A549 (cell line): ENCODE measurements at regions not wholly inside any gene's neighbourhood (a gene's known extent, or its start where the extent isn't known, plus 50 kb on each side); places are given as distances from the start of the nearest gene placed in this dataset.

Experiments
- ATAC-seq, 2 experiments: fragments of 200-7000 bp in 1 of 2; fragments of >200 bp in 1 of 2; cut with Nextera tagmentation in 1 of 2; cut with Tn5 transposase in 1 of 2; 3 replicates each; pipeline versions ENCODE4 v1.8.0 to v1.9.1; 2018 to 2020; ENCODE audit warnings: mild to moderate bottlenecking in 1 of 2, moderate library complexity in 1 of 2
- CTCF ChIA-PET: fragments of 300-600 bp; sonication (Branson Sonifier 250); formaldehyde crosslinking; extraction: SDS; loops from one replicate; lab custom pipeline; 2021; ENCODE audit warnings: antibody characterized with exemption, inconsistent platforms; lab: Yijun Ruan, JAX
- POLR2A ChIA-PET: fragments of 350-600 bp; formaldehyde crosslinking; extraction: SDS; loops from one replicate; lab custom pipeline; 2021; ENCODE audit warnings: antibody characterized with exemption, inconsistent platforms; lab: Yijun Ruan, JAX
- DNase-seq, 2 experiments: peaks; one replicate each; pipeline versions ENCODE4 v3.0.0 to v3.0.0-alpha.2; 2011 to 2016; ENCODE audit warnings: low read depth in 1 of 2, low spot score in 1 of 2
- FAIRE-seq: peaks from 2 replicates; lab custom pipeline; 2011; peaks lifted over from hg19 to GRCh38; lab: Jason Lieb, UNC
- H3K27ac ChIP-seq, 2 experiments: fragments of >200 bp; sonication (Bioruptor Twin); formaldehyde crosslinking; 3 replicates each; pipeline ENCODE4 v1.5.1; 2016 to 2017
- H3K4me1 ChIP-seq: fragments of >200 bp; sonication (Bioruptor Twin); formaldehyde crosslinking; 3 replicates; pipeline ENCODE4 v1.6.1; 2016
- H3K4me2 ChIP-seq: fragments of >200 bp; sonication (Bioruptor Twin); formaldehyde crosslinking; 3 replicates; pipeline ENCODE4 v1.6.1; 2016
- H3K4me3 ChIP-seq: fragments of >200 bp; sonication (Bioruptor Twin); formaldehyde crosslinking; 3 replicates; pipeline ENCODE4 v1.5.1; 2016
- H3K9me3 ChIP-seq: fragments of >200 bp; sonication (Bioruptor Twin); formaldehyde crosslinking; 3 replicates; pipeline ENCODE4 v1.6.1; 2016
- ATOH8 ChIP-seq: fragments of 250-450 bp; sonication (Bioruptor Pico); IDR thresholded peaks from 2 replicates; pipeline ENCODE4 v1.5.0; 2020; ENCODE audit warnings: low read depth, mild to moderate bottlenecking, moderate library complexity
- BHLHE40 ChIP-seq: IDR thresholded peaks from 2 replicates; pipeline ENCODE4 v1.6.1; 2012; ENCODE audit warnings: low read depth, low read length, inconsistent platforms
- CHD2 ChIP-seq: fragments of 150-350 bp; IDR thresholded peaks from 2 replicates; pipeline ENCODE4 v1.6.1; 2014; ENCODE audit warnings: low read length; ENCODE audit not compliant: partially characterized antibody
- E2F6 ChIP-seq: IDR thresholded peaks from 2 replicates; pipeline ENCODE4 v1.6.1; 2012; ENCODE audit warnings: low read depth, borderline replicate concordance
- ELK1 ChIP-seq: fragments of 150-350 bp; IDR thresholded peaks from 2 replicates; pipeline ENCODE4 v1.6.1; 2014; ENCODE audit warnings: low read depth, mild to moderate bottlenecking, low read length
- EP300 ChIP-seq, 2 experiments: fragments of >200 bp; sonication (Bioruptor Twin); formaldehyde crosslinking; IDR thresholded peaks; 2 replicates in 1 of 2; 3 replicates in 1 of 2; pipeline ENCODE4 v1.6.1; 2016 to 2017
- FOSL2 ChIP-seq, 2 experiments: fragments of 450-650 bp in 1 of 2; fragments of >200 bp in 1 of 2; sonication (Bioruptor Twin) in 1 of 2; formaldehyde crosslinking; IDR thresholded peaks; 2 replicates each; pipeline versions ENCODE4 v1.5.0 to v1.6.1; 2016 to 2020; ENCODE audit warnings: mild to moderate bottlenecking in 1 of 2, moderate library complexity in 1 of 2
- FOXS1 ChIP-seq: fragments of 250-450 bp; sonication (Bioruptor Pico); IDR thresholded peaks from 2 replicates; pipeline ENCODE4 v1.5.0; 2020; ENCODE audit warnings: mild to moderate bottlenecking, moderate library complexity
- HOXB13 ChIP-seq: fragments of 250-450 bp; sonication (Bioruptor Pico); IDR thresholded peaks from 2 replicates; pipeline ENCODE4 v1.5.0; 2020; ENCODE audit warnings: low read depth, mild to moderate bottlenecking, moderate library complexity
- KDM1A ChIP-seq: fragments of 200-600 bp; sonication (generic); IDR thresholded peaks from 2 replicates; pipeline ENCODE4 v1.6.1; 2016; ENCODE audit warnings: low read depth, mild to moderate bottlenecking
- MAZ ChIP-seq: fragments of 150-350 bp; IDR thresholded peaks from 2 replicates; pipeline ENCODE4 v1.6.1; 2014; ENCODE audit warnings: antibody characterized with exemption, low read depth, low read length, borderline replicate concordance
- POLR2AphosphoS2 ChIP-seq: conservative IDR thresholded peaks from 2 replicates; pipeline ENCODE4 v1.6.1; 2012; ENCODE audit warnings: low read length, improper control_type of control experiment, inconsistent platforms
- REST ChIP-seq: fragments of 200-600 bp; sonication (generic); IDR thresholded peaks from 2 replicates; pipeline ENCODE4 v1.6.1; 2016; ENCODE audit warnings: antibody characterized with exemption, mild to moderate bottlenecking, moderate library complexity
- RNF2 ChIP-seq: fragments of 200-600 bp; sonication (generic); IDR thresholded peaks from 2 replicates; pipeline ENCODE4 v1.6.1; 2016; ENCODE audit warnings: low read depth, mild to moderate bottlenecking, antibody characterized with exemption, moderate library complexity, borderline replicate concordance
- SMC3 ChIP-seq: fragments of >200 bp; sonication (Bioruptor Twin); formaldehyde crosslinking; IDR thresholded peaks from 3 replicates; pipeline ENCODE4 v1.6.1; 2018; ENCODE audit warnings: inconsistent platforms
- SREBF2 ChIP-seq: fragments of 450-650 bp; IDR thresholded peaks from 2 replicates; pipeline ENCODE4 v1.6.1; 2014; ENCODE audit warnings: mild to moderate bottlenecking, moderate library complexity
- ZC3H11A ChIP-seq: fragments of 450-650 bp; IDR thresholded peaks from 2 replicates; pipeline ENCODE4 v1.6.1; 2014; ENCODE audit warnings: antibody characterized with exemption, mild to moderate bottlenecking
- ZSCAN20 ChIP-seq: fragments of 250-450 bp; sonication (Bioruptor Pico); IDR thresholded peaks from 2 replicates; pipeline ENCODE4 v1.8.0; 2022; ENCODE audit warnings: mild to moderate bottlenecking, moderate library complexity
- WGBS: methylation state at CpG from one replicate; pipeline ENCODE4 v1.1.6; 2017; ENCODE audit errors: missing lambda C conversion rate; 5-methylcytosine and 5-hydroxymethylcytosine counted together

- TF ChIP-seq E2F6: no peak
- TF ChIP-seq HOXB13 (CRISPR knock-in tag): no peak
These were observed 188.0 kb upstream of the NCAM1 start (continued) for GRCh38 chr11:112773264-112773663.

- CTCF ChIA-PET: no interaction called here
- no peak for FAIRE-seq
- WGBS: 30% methylated on average over 3 of the region's 5 CpGs
- Histone ChIP-seq H3K4me2 (no peak overlapping the region), H3K9me3 (no peaks in the 10 kb centered on the region), H3K4me1 (no peaks in the 10 kb centered on the region), H3K27ac (no peak overlapping the region), H3K4me3 (no peak overlapping the region)
- no peak for ATAC-seq
- DNase-seq: no peak
- TF ChIP-seq CHD2: no peak
- TF ChIP-seq SREBF2: no peak
- TF ChIP-seq BHLHE40: no peak
- POLR2A ChIA-PET: no interaction called here
These were observed 184.4 kb upstream of the NCAM1 start for GRCh38 chr11:112776834-112777233.

- POLR2A ChIA-PET: no interaction called here
- CTCF ChIA-PET: no interaction called here
- Histone ChIP-seq H3K27ac (no peak overlapping the region), H3K4me1 (no peaks in the 10 kb centered on the region), H3K9me3 (no peaks in the 10 kb centered on the region), H3K4me3 (no peak overlapping the region)
- WGBS: 71% methylated on average over 7 of the region's 12 CpGs
- ATAC-seq (no peak), FAIRE-seq (no peak), DNase-seq (no peak)
- TF ChIP-seq SMC3 (no peak), ZC3H11A (no peak), KDM1A (no peak), ZSCAN20 (no peak), HOXB13 (CRISPR knock-in tag) (no peak), MAZ (no peak), FOSL2 (IDR thresholded peaks at IDR 0.05) (no peak), FOSL2 (CRISPR knock-in tag; IDR thresholded peaks at IDR 0.05) (no peak), SREBF2 (no peak), ELK1 (no peak)
- TF ChIP-seq, all 56 proteins: peak for 0
- H3K4me2 ChIP-seq: no peak overlapping the region
These were observed 183.9 kb upstream of the NCAM1 start for GRCh38 chr11:112777283-112777751.

GRCh38 chr11:112778091-112778876, 182.9 kb upstream of the NCAM1 start:
- DNase-seq: no peak
- no peaks in the 10 kb centered on the region for H3K4me1 ChIP-seq
- 39% methylated on average over 8 of the region's 12 CpGs for WGBS
- TF ChIP-seq FOXS1 (CRISPR knock-in tag) (no peak), HOXB13 (CRISPR knock-in tag) (no peak), ATOH8 (CRISPR knock-in tag) (no peak), SREBF2 (no peak), POLR2AphosphoS2 (no peak), REST (no peak), RNF2 (no peak), EP300 (IDR thresholded peaks at IDR 0.05) (no peak)
- H3K27ac ChIP-seq: no peak overlapping the region
- no peak for FAIRE-seq
- ChIA-PET CTCF (no interaction called here), POLR2A (no interaction called here)
- H3K9me3 ChIP-seq: no peaks in the 10 kb centered on the region
- no peak overlapping the region for H3K4me3 ChIP-seq
- no peak for ATAC-seq
- H3K4me2 ChIP-seq: no peak overlapping the region
